HG03196 (cell line): ENCODE measurements at regions not wholly inside any gene's neighbourhood (a gene's known extent, or its start where the extent isn't known, plus 50 kb on each side); places are given as distances from the start of the nearest gene placed in this dataset.

ENCODE experiments used
- ATAC-seq: cut with Tn5 transposase; IDR thresholded peaks from one replicate; pipeline ENCODE4 v1.9.1; 2021; ENCODE audit not compliant: unreplicated experiment

DNA sequence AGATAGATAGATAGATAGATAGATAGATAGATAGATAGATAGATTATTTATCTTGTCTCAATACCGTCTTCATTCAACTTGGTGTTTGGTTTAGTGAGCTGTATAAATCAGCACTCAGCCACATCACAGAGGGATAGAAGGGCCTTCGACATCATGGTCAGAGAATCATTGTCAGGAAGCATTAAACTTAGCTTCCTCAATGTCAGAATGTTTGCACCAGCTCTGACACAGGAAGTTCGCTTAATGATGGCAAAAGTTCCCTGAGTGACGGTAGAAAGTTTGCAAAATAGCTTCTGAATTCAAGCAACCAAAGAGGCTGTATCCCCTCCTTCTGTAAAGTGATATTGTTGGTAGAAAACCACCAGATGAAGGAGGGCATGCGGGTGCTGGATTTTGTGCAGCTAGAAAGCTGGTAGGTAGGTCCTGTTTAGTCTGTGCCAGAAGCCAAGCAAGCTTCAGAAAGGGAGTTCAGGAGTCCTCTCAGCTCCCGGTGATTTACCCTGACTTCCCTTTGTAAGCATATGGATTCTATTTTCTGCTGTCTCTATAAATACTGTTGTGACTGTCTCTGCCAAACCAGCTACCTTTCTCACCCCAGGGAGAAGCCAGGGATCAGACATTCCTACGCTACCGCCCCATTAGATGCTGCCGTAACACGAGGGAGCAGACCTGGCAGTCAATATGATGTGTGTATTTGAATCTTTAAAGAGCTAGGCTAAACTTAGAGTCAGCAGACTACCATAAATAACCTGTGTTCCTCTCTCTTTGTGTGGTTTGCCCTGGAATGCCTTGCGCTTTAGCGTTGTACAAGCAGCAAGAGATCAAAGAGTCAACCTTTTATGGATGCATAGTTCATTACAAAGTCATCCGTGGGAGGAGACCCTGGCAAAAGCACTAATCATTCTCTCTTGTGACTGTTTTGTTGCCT is 200.5 kb upstream of the KIAA1217 start:
- ATAC-seq: no peak

GRCh38 chr10:24009115-24009514 is 199.8 kb upstream of the KIAA1217 start:
- ATAC-seq: no peak

- no peak for ATAC-seq
These were observed 199.2 kb upstream of the KIAA1217 start for GRCh38 chr10:24009736-24010135.

GRCh38 chr10:24010436-24010970 is 198.4 kb upstream of the KIAA1217 start:
- no peak for ATAC-seq

- ATAC-seq: no peak
These were observed 196.6 kb upstream of the KIAA1217 start for GRCh38 chr10:24012249-24012803.

DNA sequence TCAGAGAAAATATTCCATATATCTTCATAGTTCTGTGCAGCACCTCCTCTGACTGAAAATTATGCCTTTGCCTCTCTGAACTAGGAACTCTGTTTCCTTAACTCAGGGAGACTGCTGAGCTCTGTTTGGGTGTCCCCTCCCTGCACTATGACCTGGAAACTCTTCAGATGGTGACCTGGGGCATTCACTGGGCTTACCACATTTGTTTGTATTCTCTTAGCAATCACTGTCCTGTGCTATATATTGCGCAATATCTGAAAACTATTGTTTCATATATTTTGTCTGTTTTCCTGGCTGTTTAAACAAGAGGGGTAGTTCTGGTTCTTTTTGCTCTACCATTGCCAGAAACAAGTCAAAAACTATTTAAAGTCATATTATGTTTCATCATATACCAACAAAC is 181.8 kb upstream of the KIAA1217 start:
- ATAC-seq: no peak

- ATAC-seq: no peak
These were observed 174.4 kb upstream of the KIAA1217 start for GRCh38 chr10:24034571-24034970.

GRCh38 chr10:24035761-24036160 is 173.2 kb upstream of the KIAA1217 start:
- ATAC-seq: no peak

DNA sequence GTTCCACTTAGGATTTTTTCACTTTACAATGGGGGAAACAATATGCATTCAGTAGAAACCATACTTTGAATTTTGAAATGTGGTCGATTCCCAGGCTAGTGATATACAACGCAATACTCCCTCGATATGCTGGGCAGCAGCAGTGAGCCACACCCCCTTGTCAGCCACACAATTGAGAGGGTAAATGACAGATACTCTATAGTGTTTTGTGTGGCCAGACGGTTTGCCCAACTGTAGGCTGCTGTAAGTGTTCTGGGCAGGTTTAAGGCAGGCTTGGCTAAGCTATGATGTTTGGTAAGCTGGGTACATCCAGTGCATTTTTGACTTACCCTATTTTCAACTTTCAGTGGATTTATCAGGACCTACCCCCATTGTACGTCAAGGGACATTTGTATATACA is 169.6 kb upstream of the KIAA1217 start:
- no peak for ATAC-seq

GRCh38 chr10:24039897-24040296 is 169.0 kb upstream of the KIAA1217 start:
- ATAC-seq: no peak

- ATAC-seq: no peak
These were observed 167.9 kb upstream of the KIAA1217 start for GRCh38 chr10:24041034-24041433.

DNA sequence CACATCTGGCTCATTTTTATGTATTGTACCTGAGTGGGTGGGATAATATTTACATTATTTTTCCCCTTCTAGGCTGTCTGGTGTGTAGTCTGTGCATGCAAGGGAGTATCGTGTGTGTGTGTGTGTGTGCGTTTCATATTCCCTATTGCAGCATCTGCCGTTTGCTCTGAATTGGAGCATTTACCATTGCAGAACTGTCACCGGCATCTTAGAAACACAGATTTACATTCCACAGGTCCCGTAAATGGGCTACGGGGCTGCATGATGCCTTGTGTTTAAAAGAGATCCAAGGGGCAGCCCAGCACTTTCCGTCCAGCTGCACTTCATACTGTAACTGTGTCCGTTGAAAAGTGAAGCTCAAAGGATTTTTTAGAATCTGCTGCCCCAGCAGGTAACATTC is 167.1 kb upstream of the KIAA1217 start:
- ATAC-seq: no peak

- no peak for ATAC-seq
These were observed 166.1 kb upstream of the KIAA1217 start for GRCh38 chr10:24042884-24043283.

DNA sequence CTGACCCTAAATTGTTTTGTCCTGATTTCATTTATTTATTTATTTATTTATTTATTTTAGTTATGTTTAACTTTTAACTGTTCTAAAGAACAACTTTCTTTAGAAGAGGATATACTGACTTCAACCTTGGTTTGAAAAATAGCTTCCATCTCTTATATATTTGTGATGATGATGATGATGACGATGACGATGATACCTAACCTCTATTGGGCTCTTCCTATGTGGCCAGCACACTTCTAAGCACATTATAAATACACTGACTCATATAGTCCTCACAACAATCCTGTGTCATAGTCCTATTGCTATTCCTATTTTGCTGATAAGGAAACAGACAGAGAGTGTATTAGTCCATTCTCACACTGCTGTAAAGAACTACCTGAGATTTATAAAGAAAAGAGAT is 162.9 kb upstream of the KIAA1217 start:
- no peak for ATAC-seq

DNA sequence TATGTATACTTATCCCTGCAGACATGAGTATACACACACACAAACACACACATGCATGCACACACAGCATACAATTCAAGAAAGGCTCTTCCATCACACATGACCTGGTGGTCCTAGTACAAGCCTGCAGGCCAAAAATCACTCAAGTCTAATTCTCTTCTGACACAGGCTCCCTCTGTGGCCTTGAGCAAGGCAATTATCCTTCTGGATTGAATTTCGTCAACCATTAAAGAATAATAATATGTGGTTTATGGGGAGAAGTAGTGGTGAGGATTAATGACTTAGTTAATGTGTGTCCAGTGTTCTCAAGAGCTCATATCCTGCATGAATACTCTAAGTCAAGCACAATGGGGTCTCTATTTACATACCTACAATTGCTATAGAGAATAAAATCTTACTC is 161.8 kb upstream of the KIAA1217 start:
- ATAC-seq: no peak

GRCh38 chr10:24054421-24054820 is 154.5 kb upstream of the KIAA1217 start:
- no peak for ATAC-seq

- no peak for ATAC-seq
These were observed 128.7 kb upstream of the KIAA1217 start for GRCh38 chr10:24080207-24080606.

DNA sequence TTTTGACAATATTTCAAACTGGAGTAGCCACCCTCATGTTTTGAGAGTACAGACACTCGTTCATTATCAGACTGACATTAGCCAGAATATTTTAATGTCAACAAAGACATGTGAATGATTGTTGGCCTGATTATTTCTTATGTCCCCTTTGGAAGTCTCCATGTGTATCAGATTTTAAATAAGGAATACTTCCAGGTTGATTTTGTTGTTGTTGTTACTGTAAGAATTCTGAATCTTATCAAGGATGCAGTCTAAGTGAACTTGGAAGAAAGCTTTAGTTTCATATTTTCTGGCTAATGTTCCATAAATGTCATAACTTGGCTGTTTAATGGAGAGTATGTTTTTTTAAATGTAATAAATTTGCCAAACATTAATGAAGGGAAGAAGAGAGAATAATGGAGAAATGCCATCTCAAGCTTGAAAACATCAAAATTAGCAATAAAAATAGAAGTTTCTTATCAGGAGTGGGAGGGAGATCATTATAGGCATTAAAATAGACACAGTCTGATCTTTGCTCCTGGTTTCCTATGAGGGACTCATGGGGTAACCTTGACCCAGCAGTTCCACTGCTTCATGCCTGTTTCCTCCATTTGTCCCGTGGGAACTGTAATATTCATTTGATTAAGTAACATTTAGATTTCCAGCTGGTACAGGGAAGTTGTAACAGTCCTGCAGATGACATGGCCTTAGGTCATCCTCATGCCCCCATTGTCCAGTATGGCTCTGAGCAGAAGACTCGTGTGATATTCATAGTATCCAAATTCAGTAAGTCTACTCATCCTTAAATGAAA is 122.4 kb upstream of the KIAA1217 start:
- ATAC-seq: no peak

DNA sequence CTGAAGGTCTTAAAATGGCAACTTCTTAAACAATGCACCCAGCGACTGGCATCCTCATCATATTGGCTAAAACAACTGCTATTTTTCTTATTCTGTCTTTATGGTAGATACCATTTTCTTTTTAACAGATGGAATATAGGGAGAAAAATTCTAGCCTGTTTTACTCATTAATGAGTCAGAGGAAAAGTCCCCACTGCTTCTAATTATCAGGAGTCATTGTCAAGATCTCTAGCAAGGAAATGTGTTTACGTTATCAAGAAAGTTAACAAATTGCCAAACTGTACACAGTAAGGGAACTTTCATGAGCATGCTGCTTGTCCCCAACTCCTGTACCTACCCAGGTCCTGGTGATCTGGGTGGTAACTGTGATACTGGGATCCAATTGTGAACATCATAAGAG is 117.7 kb upstream of the KIAA1217 start:
- ATAC-seq: no peak

DNA sequence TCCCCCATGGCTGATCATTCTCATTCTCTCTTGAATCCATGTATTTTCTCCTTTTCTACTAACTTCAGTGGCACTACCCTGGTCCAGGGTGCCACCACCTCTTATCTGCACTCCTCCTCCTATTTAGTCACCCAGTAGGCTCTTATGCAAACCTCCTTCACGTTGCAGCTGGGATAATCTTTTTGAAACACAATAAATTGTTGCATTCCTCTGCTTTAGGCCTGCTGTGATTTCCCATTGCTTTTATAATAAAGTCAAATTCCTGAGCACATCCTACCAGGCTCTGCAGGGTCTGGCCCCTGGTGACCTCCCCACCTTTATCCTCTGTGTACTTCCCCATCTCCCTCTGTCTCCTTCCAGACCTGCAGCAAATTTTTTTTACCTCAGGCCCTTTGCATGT is 112.7 kb upstream of the KIAA1217 start:
- ATAC-seq: no peak

DNA sequence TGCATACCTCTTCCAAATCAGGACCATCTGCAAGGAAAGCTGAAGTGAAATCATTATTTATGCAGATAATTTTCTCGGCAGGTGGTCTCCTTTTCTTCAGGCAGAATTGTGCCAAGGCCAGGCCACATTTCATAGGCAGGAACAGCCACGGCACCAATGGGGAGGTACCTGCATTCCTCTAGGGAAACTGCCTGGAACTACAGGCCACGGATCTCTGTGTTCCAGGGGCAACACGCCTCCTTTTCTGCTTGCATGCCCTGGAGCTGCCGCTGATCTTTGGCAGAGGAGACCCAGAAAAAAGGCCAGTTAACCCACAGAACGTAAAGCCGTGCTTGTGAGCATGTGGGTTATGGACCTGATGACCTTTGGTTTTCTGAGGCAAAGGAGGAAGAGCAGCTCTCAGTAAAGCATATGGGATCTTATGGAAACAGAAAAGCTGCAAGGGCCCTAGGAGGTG is 111.2 kb upstream of the KIAA1217 start:
- ATAC-seq: no peak
